GM19467 (cell line): ENCODE measurements at regions not wholly inside any gene's neighbourhood (a gene's known extent, or its start where the extent isn't known, plus 50 kb on each side); places are given as distances from the start of the nearest gene placed in this dataset.

Experiments
- ATAC-seq: cut with Tn5 transposase; IDR thresholded peaks from one replicate; pipeline ENCODE4 v1.9.1; 2021; ENCODE audit warnings: mild to moderate bottlenecking, moderate library complexity; ENCODE audit not compliant: unreplicated experiment

DNA sequence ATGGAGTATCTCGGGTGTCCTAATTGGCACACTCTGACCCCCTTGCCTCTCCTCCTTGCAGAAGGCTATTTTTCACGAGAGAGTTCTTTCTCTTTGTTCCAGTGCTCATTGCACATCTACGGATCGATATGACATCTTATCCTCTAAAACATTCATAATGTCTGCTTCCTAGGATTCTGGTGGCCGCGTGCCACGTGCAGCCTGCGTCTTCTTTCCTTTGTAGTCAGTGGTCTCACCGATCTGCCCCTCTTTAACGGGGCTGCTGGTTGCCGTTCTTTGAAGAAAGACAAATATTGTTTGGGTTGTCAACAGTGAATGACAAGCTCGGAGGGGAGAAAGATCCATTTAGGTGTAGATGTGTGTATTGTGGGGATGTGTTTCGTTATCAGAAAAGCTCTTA is 252.4 kb upstream of the WWC1 start:
- no peak for ATAC-seq

DNA sequence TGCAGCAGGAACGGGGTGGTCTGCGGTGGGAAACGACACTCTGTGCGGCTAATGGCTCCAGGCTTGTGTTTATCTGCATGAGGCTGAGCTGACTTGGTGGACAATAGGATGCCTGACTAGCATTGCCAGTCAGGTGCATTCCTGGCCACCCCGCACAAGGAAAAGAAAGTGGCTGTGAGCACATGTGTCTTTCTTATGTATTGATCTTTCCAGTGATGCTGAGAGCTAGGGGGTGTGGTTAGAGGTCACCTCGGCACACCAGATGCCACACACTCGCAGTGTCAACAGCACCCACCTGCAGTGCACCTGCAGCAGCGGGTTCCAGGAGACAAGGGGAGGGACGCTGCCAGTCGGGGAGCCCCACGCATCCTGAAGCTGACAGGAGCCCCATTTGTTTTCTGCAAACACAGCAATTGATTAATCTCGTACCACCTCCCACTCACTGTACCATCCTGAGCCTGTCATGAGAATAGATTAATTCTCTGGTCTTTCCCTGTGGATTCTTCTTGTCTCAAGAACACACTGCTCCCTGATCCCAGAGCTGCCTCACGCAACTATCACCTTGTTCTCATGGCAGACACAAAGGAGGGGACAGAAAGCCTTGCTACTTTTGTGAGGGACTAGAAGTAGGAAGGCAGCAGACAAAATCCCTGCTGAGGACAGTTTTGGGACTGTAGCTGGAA is 251.7 kb upstream of the WWC1 start:
- no peak for ATAC-seq

DNA sequence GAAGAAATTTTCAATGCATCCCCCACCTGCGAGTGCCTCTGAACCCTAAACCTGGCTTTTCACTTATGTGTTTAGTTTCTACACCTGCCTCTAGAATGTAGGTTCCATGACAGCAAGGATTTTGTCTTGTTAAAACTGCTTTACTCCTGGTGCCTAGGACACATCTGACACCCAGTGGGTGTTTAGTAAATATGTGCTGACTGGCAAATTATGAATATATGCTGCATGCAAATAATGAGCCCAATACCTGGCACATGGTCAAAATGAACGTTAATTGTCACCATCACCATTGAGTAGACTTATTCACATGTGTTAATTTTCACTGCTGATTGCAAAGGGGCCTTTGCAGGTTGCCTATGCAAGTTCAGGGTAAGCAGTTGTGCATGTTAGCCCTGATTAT is 249.9 kb upstream of the WWC1 start:
- ATAC-seq: no peak

DNA sequence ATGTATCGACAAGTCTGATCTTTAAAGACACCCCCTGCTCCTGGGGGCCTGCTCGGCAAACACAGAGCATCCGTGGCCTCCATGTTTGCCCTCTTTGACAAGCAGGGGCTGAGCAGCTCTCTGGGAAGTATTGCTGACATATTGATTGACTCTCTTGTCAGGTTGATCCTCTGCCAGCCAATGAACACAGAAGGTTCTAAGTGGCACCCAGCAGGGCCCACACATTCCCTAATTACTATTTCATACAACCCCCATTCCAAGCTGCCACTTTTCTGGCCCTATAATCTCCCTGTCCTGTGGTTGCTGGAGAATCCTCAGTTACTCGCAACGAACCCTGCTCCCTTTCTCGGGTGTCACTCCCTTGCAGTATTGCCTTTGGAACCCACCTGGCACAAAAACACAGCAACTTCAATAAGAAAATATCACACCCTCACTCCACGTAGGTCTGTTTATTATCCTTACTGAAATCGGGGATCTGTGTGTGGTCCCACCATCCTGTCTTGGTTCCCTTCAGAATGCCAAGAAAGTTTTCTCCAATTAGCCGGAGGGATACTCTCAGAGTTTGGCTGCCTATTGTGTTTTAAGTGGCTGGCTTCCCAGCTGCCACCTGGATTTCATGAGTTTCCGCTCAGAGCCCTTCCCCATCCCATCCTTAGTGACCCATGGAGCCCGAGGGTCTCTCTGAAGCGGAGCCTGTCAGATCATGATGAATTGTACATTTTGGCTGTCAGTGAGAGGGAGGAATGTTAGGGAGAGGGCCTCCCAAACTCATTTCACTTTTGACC is 249.0 kb upstream of the WWC1 start:
- ATAC-seq: no peak

DNA sequence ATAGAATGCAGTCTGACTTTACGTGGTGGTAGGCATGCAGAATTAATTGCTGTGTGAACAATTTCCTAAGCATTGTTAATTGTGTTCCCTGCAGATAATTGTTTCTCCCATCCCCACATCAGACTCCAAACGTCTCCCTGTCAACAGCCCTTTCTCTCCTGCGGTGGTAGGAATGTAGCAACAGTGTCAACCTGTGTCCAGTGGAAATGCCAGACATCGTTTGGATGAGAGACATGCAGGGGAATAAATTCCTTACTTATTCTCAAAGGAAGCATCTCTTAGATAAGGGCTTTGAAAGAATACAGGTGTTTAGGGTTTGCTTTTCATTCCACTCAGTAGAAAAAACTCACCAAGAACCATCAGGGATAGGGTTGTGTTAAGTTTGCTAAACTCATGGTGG is 245.3 kb upstream of the WWC1 start:
- ATAC-seq: no peak

DNA sequence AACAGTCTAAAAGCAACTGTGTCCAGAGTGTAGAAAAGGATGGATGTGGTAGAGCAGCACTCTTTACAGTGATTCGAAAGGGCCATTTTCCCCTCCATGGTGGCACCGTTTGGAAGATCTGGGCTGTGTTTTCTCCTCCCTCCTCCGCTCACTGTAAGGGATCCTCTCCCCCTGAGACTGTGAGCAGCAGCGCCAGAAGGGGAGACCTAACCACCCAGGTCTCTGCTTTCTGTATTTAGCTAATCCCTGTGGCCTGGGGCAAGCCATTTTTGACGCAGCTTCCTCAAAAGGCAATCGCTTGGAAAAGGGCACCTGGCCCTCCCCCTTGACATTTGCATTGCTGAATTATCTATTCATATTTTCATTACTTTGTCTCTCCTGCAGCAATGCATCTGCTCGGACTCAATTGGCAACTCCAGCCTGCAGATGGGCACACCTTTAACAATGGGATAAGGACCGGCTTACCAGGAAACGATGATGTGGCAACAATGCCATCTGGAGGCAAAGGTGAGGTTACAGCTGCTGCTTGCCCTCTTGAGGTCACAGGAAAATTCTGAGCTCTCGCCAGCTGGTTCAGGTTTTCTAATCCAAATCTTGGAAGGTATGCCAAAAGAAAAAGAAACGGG is 244.3 kb upstream of the WWC1 start:
- ATAC-seq: no peak

DNA sequence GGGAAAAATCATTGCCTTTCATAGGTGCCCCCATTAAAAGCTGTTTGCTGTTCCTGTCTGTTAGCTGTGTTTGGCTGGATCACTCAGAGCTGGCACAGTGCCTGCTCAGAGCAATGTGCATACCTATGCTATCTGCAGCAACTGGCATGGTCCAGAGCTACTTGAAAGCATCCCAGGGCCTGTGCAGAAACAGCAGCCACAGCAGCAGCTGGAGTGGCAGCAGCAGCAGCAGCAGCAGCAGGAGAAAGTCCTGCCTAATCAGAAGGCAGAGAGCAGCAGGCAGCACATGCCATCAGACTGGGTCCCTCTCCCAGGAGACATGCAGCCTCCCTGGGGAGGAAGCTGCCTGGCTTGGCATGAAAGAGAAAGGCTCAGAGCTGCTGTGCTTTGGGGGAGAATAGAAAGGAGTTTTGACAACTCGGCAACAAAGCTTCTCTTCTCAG is 243.8 kb upstream of the WWC1 start:
- no peak for ATAC-seq

DNA sequence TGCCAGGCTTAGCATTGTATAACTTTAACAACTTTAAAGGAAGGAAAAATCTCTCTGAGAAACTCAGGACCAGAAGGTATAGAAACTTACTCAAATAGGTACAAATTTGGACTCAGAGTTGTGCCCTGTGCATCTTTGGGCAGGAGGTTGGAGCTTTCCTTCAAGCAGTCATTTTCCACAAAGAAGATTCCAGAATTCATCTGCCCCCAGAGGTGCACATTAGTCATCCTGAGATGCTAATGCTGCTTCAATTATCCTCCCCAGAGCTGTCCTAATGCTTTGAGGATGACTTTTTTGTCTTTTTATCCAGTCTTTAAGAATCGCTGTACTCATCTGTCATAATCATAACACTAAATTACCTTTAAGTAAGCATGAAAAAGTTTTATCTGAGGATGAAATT is 243.0 kb upstream of the WWC1 start:
- ATAC-seq: no peak

DNA sequence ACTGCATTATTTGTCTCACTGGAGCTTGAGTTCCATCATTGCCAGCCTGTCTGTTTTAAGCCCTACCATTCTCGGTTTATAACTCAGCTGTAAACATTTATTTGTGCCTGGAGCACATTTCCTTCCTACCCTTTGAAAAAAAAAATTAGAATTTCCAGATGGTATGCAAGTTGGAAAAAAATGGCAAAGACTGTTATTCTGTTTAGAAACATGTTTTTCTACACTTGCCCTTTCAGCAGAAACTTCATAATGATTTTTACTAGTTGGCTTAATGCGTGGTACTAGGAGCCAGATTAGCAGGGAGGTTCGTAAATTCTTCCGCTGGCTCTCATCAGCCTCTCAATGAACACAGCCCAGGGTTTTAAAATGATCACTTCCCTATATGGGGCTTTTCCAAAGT is 238.8 kb upstream of the WWC1 start:
- no peak for ATAC-seq

DNA sequence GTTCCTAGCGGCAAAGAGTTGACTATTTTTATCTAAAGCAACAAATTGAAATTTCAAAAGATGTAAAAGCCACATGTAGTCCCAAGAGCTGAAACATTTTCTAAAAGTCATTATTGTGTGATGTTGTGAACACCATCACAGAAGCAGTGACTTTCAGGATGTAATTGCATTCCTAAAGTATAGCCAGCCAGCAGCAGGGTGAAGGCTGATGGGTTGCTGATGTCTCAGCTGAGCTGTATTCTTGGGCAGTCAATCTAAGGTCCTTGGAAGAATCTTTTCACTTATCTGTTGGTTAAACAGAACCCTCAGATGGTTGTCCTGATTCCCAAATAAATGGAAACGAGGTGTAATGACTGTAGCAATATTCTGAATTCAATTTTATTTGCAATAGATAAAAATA is 237.4 kb upstream of the WWC1 start:
- no peak for ATAC-seq

DNA sequence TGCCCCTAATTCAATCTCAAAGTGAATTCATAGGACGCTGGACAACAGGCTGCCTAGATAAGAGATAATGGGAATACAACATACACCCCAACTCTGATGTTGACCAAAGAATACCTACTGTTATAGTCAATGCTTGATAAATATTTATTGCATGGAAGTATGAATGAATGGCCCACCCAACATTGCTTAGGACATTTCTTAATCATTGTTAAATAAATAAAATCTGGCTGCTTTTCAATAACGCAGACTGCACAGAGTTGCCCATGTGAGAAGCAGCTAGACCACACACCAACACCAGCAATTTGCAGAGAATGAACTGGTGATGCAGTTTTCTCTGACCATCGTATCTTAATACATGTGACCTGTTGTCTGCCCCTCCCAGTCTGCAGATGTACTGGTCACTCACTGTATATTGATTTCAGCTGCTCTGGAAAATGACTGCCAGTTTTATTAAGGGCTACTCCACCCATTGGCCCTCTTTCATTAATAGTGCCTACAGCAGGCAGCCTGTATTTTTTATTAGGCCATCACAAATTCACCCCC is 236.2 kb upstream of the WWC1 start:
- no peak for ATAC-seq

DNA sequence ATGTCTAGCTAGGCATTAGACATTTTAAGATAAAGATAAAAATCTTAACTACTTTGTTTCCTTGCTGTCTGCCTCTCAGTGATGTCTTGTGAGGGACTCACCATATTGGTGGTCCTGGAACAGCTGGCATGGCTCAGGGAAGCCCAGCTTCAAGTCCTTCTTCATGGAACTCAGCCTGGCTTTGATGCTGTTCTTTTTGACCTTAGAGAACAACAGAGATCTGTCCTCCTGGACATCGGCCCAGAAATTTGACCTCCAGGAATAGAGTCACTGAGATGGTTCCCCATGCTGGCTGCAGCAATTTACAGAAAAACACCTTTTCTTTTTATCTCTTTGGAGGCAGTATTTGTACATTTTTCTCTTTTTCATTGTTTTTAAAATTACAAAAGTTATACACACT is 235.5 kb upstream of the WWC1 start:
- ATAC-seq: no peak

DNA sequence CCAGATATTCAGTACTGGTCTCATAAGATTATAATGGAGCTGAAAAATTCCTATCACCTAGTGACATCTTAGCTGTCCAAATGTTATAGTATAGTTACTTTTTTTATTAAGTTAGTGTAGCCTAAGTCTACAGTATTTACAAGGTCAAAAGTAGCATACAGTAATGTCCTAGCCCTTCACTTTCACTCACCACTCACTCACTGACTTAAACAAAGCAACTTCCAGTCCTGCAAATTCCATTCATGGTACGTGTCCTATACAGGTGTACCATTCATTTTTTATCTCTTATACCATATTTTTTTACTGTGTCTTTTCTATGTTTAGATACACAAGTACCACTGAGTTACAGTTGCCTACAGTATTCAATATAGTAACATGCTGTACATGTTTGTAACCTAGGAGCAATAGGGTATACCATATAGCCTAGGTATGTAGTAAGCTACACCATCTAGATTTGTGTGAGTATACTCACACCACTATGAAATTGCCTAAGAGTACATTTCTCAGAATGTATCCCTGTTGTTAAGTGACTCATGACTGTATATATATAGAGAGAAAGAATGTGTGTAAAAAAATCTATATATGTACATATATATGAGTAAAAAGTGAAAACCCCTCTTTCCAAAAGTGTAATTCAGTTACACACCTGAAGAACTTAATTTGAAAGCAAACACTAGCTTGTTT is 234.8 kb upstream of the WWC1 start:
- no peak for ATAC-seq

DNA sequence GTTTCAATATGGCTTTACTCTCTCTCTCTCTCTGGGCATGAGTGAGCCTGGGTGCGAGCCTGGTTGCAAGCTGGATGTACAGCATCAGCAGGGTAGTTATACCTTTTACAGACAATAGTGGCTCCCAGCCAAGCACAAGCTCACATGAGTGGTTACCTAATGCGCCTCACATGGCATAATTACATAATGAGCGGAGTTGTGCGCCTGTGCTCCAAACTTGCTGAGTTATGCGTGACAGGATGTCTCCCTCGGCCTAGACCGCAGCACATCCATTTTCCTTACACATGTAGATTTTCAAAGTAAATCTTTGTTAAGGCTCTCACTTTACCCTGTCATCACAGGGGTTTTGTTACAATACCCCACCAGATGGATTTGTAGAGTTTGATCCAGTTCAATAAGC is 233.5 kb upstream of the WWC1 start:
- ATAC-seq: no peak

DNA sequence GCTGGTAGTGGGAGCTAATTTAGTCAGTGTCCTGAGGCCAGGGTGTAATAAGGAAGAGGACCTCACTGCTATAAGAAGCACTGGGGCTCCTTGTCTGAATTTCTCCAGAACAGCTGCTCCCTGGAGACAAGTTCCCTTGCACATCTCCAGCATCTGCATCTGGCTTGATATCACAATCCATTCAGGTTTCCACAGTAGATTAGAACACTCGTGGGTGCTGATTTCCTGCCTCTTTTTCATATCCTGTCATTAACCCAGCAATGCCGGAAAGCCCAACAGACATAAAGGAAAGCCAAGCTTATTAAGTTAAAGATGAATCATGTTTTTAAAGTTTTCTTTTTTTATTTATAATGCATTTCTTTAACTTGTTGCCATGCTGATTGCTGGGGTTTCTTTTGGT is 232.3 kb upstream of the WWC1 start:
- ATAC-seq: no peak

DNA sequence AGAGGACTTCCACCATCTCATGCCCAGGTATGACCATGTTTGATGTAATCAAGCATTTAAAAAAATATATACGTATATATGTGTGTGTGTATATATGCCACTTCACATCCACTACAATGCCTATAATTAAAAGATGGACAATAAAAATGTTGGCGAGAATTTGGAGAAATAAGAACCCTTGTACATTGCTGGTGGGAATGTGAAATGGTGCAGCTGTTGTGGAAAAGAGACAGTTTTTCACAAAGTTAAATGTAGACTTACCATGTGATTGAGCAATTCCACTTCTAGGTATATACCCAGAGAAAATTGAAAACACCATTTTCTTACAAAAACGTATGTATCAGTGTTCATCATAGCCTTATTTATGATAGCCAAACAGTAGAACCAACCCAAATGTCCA is 229.2 kb upstream of the WWC1 start:
- no peak for ATAC-seq

DNA sequence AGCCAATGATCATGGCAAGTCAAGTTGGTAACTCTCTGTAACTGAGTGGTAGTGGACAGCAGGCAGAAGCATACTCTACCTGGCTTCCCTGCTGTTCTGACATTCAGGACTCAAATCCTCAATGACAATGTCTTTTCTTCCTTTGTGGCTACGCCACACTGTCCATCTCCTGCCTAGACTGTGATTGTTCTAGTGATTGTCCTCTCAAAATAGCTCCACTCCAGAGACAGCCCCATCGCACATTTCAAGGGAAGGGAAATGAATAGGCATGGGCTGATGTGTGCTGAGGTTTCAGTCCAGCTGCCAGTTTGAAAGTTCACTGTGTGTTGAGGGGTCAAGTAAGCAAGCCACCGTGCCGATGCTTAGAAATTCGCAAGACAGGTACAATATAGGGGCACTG is 227.0 kb upstream of the WWC1 start:
- no peak for ATAC-seq

DNA sequence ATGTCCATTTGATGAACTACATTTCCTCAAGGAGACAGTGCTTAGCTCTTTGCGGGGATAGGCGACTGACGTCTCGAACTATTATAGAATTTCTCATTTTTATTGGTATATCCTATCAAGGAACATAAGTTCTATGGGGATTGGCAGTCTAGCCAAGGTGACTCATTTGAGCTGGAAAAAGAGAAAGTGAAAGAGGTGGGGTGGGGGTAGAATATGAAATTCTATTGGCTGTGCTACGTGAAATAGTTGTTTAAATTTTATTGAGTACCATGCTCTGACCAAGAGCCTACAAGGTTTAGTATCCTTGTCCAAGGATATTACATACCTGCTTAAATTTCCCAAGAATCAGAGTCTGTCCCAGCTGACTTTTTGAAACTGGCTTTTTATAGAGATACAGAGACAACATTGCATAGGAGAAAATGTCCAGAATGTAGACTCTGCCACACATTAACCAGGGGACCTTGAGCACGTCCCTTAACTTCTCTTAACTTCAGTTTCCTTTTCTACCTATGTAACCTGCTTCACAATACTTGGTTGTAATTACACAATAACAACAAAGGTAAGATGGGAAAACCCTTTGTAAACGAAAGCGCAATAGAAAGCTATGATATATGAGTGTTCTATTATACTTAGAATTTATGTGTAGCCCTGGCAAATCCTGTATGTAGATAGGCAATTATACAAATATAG is 226.4 kb upstream of the WWC1 start:
- ATAC-seq: no peak

DNA sequence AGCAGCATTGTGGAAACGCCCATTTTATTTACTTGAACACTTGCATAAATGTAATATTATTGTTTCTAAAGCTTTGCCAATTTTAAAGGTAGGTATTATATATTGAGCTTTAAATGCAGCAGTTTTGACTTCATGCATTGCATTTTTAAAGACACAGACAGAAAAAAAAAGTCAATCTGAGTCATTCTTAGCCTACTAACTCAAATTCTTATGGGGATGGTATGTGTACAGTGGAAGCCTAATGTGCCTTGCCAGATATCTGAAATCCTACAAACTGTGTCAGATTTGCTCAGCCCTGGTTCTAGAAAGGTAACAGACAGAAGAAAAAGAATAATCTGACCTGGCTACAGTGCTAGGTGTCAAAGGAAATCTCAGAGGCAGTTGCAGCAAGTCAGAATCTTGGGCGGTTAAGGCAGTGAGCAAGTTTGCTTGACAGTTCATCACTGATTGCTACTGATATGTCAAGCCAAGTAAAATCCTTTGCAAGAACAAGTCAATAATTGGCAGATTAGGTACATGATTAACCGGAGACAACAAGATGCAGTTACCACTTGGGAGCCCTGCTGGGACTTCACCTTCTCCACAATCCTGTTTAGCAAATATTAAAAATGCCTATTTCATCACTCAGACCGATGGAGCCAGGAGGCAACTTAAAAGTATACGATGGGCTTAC is 224.8 kb upstream of the WWC1 start:
- no peak for ATAC-seq

DNA sequence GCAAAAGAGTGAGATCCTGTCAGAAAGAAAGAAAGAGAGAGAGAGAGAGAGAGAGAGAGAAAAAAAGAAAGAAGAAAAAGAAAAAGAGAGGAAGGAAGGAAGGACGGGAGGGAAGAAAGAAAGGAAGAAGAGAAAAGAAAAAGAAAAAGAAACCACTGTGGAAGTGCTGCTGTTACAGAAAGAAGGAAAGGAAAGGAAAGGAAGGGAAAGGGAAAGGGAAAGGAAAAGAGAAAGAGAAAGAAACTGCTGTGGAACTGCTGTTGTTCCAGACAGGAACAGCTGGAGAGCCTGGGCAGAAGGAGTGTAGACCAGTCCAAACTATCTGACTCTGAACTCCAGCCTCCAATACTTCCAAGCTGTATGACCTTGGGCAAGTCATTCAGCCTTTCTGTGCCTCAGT is 220.7 kb upstream of the WWC1 start:
- ATAC-seq: no peak
